Ovary (tissue), 7 donors: ENCODE measurements at regions not wholly inside any gene's neighbourhood (a gene's known extent, or its start where the extent isn't known, plus 50 kb on each side); places are given as distances from the start of the nearest gene placed in this dataset.

Experiments
- DNase-seq, 5 donors: peaks; one replicate each; pipeline ENCODE4 v3.0.0-alpha.2; 2019 to 2020
- H3K27ac ChIP-seq, 2 donors: fragments of 200-600 bp; one replicate each; pipeline versions ENCODE4 v1.5.1 to v1.8.0; 2019 to 2022
- H3K27me3 ChIP-seq: fragments of 200-600 bp; one replicate; pipeline ENCODE4 v1.8.0; 2022
- H3K36me3 ChIP-seq: fragments of 200-600 bp; sonication (generic); one replicate; pipeline ENCODE4 v1.5.1; 2019
- H3K4me1 ChIP-seq: one replicate; pipeline ENCODE4 v1.8.1; 2013; ENCODE audit warnings: mild to moderate bottlenecking, moderate library complexity; ENCODE audit not compliant: insufficient read depth
- H3K4me3 ChIP-seq: fragments of 200-600 bp; sonication (generic); one replicate; pipeline ENCODE4 v1.5.1; 2017
- H3K9me3 ChIP-seq, 2 donors: fragments of 200-600 bp in 1 of 2; sonication (generic) in 1 of 2; one replicate each; pipeline versions ENCODE4 v1.5.1 to v1.8.1; 2013 to 2019; ENCODE audit warnings: mild to moderate bottlenecking in 1 of 2, moderate library complexity in 1 of 2
- EP300 ChIP-seq: sonication (generic); formaldehyde crosslinking; IDR thresholded peaks from one replicate; pipeline ENCODE4 v1.6.1; 2017; ENCODE audit warnings: antibody characterized with exemption
- POLR2A ChIP-seq: fragments of 450-650 bp; IDR thresholded peaks from one replicate; pipeline ENCODE4 v1.6.1; 2017; ENCODE audit warnings: antibody characterized with exemption, mild to moderate bottlenecking, moderate library complexity
- WGBS, 3 donors: extraction: QIAGEN DNeasy Blood & Tissue Kit in 1 of 3; methylation state at CpG; one replicate each; pipeline versions ENCODE4 v1.1.5 to v1.1.7; 2013 to 2017; 5-methylcytosine and 5-hydroxymethylcytosine counted together
- intact Hi-C, 4 donors: fragments of 100-400 bp; cut with DNase I; formaldehyde crosslinking; loops; one replicate each; pipeline versions ENCODE4 v1.11.0 to v1.15.1; 2022 to 2023
- TF ChIP-seq, protein P1 (sequence below), 3 donors: fragments of 450-650 bp in 2 of 3; fragments of 200-600 bp in 1 of 3; IDR thresholded peaks; one replicate each; pipeline versions ENCODE4 v1.5.1 to v1.8.0; 2016 to 2022; ENCODE audit warnings: antibody characterized with exemption in 3 of 3, mild to moderate bottlenecking in 1 of 3
- donor health status: DM: no; HTN: no; CAD: no; lungs with moderate emphysema.
- donor health status: DM: no; HTN: no; CAD: no.
- donor health status: Bipolar disorder and iron deficiency.
- donor health status: DM: no; HTN: no; CAD: no.
- donor health status: DM: yes; HTN: yes; CAD: no.

DNA sequence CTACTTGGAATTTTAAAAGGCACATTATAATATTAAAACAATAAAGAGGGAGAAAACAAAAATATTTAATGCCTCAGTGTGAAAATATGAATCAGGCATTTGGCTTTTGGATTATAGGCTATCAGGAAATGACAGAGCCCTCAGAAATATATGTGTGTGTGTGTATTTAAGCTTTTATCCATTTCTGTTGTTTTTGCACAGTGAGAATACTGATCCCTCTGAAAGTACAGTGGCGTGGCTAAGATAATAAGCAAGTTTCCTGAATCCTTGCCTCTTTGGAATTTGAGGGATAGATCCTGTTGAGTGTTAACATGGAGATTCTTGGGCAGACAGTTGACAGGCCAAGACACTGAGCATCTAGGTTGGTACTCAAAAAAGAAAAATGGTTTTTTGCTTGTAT is 234.8 kb upstream of the ZBTB20 start:
- 39 to 57% (median 40%) methylated on average over 1 of the region's 1 CpG for WGBS, 3 donors
- Histone ChIP-seq H3K36me3 (no peaks in the 10 kb centered on the region), H3K4me3 (no peak overlapping the region), H3K4me1 (peaks cover 2% of the 10 kb centered on the region), H3K9me3 (no peaks in the 10 kb centered on the region), H3K27ac (no peak overlapping the region), H3K27me3 (no peaks in the 10 kb centered on the region)
- TF ChIP-seq POLR2A, result no peak
- intact Hi-C loops, result no loop called here
- DNase-seq, result no peak

GRCh38 chr3:115384381-115384780 is 237.3 kb upstream of the ZBTB20 start:
- Histone ChIP-seq H3K36me3 (no peaks in the 10 kb centered on the region), H3K4me3 (no peak overlapping the region), H3K9me3 (no peaks in the 10 kb centered on the region), H3K27me3 (no peaks in the 10 kb centered on the region), H3K27ac (no peak overlapping the region), H3K4me1 (peaks cover 2% of the 10 kb centered on the region)
- WGBS, 3 donors, result 81 to 95% (median 94%) methylated on average over 1 of the region's 1 CpG
- intact Hi-C loops, result no loop called here
- TF ChIP-seq EP300 (no peak), POLR2A (no peak)
- TF ChIP-seq, protein P1, sequence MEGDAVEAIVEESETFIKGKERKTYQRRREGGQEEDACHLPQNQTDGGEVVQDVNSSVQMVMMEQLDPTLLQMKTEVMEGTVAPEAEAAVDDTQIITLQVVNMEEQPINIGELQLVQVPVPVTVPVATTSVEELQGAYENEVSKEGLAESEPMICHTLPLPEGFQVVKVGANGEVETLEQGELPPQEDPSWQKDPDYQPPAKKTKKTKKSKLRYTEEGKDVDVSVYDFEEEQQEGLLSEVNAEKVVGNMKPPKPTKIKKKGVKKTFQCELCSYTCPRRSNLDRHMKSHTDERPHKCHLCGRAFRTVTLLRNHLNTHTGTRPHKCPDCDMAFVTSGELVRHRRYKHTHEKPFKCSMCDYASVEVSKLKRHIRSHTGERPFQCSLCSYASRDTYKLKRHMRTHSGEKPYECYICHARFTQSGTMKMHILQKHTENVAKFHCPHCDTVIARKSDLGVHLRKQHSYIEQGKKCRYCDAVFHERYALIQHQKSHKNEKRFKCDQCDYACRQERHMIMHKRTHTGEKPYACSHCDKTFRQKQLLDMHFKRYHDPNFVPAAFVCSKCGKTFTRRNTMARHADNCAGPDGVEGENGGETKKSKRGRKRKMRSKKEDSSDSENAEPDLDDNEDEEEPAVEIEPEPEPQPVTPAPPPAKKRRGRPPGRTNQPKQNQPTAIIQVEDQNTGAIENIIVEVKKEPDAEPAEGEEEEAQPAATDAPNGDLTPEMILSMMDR (IDR thresholded peaks at IDR 0.05), result no peak
- no peak for DNase-seq

DNA sequence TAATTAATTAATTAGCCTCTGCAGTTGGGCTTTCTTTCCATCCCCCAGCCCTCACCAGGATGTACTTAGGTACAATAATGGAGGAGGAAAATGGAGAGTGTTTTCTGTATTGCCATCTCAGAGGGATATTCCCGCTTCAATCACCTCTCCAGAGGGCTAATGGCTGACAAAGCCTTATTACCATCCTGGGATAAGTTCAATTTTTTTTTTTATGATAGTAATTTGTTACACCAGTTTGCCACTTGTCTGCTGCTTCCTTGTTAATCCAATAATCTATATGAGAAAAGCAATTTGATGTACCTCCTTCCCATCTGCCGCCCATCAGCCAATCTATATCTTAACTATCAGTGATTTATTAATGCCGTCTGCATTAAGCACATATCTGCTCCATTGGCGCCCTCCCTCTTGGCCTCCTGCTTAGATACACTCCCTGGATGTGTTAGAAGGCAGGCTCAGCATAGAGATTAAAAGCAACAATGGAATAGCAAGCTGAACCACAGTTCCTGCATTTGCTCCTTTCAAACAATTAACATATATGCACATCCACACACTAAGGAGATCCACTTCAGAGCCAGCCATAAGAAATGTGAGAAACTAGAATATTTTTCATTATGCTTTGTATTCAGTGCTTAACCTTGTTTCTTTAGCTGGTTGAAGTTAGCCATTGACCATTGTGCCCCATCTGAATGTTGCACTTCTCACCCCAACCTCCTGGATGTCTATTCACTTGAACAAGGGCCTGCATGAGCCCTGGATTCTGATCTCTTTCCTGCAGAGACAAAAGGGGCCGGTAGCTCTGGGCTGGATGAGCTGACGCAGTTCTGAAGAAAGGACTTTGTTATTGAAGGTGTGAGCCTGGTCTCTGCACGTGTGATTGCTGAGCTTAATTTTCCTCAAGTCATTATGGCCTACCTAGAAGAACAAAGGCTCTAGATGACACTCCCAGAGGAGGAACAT is 237.3 kb upstream of the GAP43 start:
- H3K9me3 ChIP-seq, result no peaks in the 10 kb centered on the region
- H3K4me1 ChIP-seq, result peaks cover 2% of the 10 kb centered on the region
- DNase-seq, result no peak
- no peak overlapping the region for H3K4me3 ChIP-seq
- no peaks in the 10 kb centered on the region for H3K27me3 ChIP-seq
- H3K36me3 ChIP-seq, result no peaks in the 10 kb centered on the region
- intact Hi-C loops, result no loop called here
- TF ChIP-seq, protein P1 (IDR thresholded peaks at IDR 0.05), result no peak
- TF ChIP-seq EP300 (no peak), POLR2A (no peak)
- WGBS, 3 donors, result 94 to 98% (median 96%) methylated on average over 7 of the region's 7 CpGs
- no peak overlapping the region for H3K27ac ChIP-seq

GRCh38 chr3:115388166-115388565 is 235.1 kb upstream of the GAP43 start:
- no peak for DNase-seq
- Histone ChIP-seq H3K27me3 (no peaks in the 10 kb centered on the region), H3K4me3 (no peak overlapping the region), H3K4me1 (no peaks in the 10 kb centered on the region), H3K9me3 (no peaks in the 10 kb centered on the region), H3K36me3 (no peaks in the 10 kb centered on the region), H3K27ac (no peak overlapping the region)
- intact Hi-C loops, result no loop called here
- WGBS, 3 donors, result 3 to 11% (median 3%) methylated on average over 1 of the region's 1 CpG
- TF ChIP-seq, protein P1 (IDR thresholded peaks at IDR 0.05), result no peak
- TF ChIP-seq EP300, result no peak
- TF ChIP-seq POLR2A, result no peak

GRCh38 chr3:115388811-115389210 is 234.5 kb upstream of the GAP43 start:
- DNase-seq, result no peak
- Histone ChIP-seq H3K4me3 (no peak overlapping the region), H3K4me1 (no peaks in the 10 kb centered on the region), H3K36me3 (no peaks in the 10 kb centered on the region), H3K27ac (no peak overlapping the region), H3K9me3 (no peaks in the 10 kb centered on the region), H3K27me3 (no peaks in the 10 kb centered on the region)
- TF ChIP-seq, protein P1 (IDR thresholded peaks at IDR 0.05), result no peak
- no peak for TF ChIP-seq EP300
- no peak for TF ChIP-seq POLR2A
- WGBS, 3 donors, result 4 to 8% (median 7%) methylated on average over 3 of the region's 3 CpGs
- intact Hi-C loops, result no loop called here
